SU-DHL-6 (cell line): ENCODE measurements at regions not wholly inside any gene's neighbourhood (a gene's known extent, or its start where the extent isn't known, plus 50 kb on each side); places are given as distances from the start of the nearest gene placed in this dataset.

ENCODE experiments used
- CTCF ChIP-seq: fragments of 200-600 bp; sonication (generic); IDR thresholded peaks from one replicate; pipeline ENCODE4 v1.5.1; 2017; ENCODE audit warnings: antibody characterized with exemption, mild to moderate bottlenecking, low read length, moderate library complexity; ENCODE audit not compliant: insufficient read depth, poor library complexity, severe bottlenecking
- EZH2phosphoT487 ChIP-seq: fragments of 200-600 bp; sonication (generic), shearing (Covaris generic); conservative IDR thresholded peaks from 2 replicates; pipeline ENCODE4 v1.6.1; 2018; ENCODE audit warnings: mild to moderate bottlenecking, antibody characterized with exemption, low read length, moderate library complexity, mixed read lengths

- no peak for TF ChIP-seq CTCF
- no peak for TF ChIP-seq EZH2phosphoT487
Observed at GRCh38 chr16:85180827-85181738, 68.8 kb upstream of the CIBAR2 start.
